HepG2 (cell line): ENCODE measurements at regions not wholly inside any gene's neighbourhood (a gene's known extent, or its start where the extent isn't known, plus 50 kb on each side); places are given as distances from the start of the nearest gene placed in this dataset.

Experiments
- ATAC-seq: fragments of 200-7000 bp; cut with Tn5 transposase; 3 replicates; pipeline ENCODE4 v1.9.1; 2020; ENCODE audit warnings: mild to moderate bottlenecking, moderate library complexity
- BruUV-seq: library from RNA; stranded (reverse); fragments of 400-500 nt; replicated peaks from 2 replicates; lab custom pipeline; 2021; lab: Mats Ljungman, UMichigan
- CTCF ChIA-PET: fragments of 300-600 bp; formaldehyde crosslinking; extraction: SDS; loops from one replicate; lab custom pipeline; 2021; ENCODE audit warnings: low total read pairs, inconsistent platforms, low intra/inter-chr PET ratio; lab: Yijun Ruan, JAX
- POLR2A ChIA-PET: fragments of 350-600 bp; sonication (Branson Sonifier 250); formaldehyde crosslinking; loops from one replicate; lab custom pipeline; 2020; ENCODE audit warnings: antibody characterized with exemption, inconsistent platforms; lab: Yijun Ruan, JAX
- DNase-seq: peaks from one replicate; pipeline ENCODE4 v3.0.0-alpha.2; 2015; ENCODE audit warnings: low spot score
- FAIRE-seq: peaks from 3 replicates; lab custom pipeline; 2011; peaks lifted over from hg19 to GRCh38; lab: Jason Lieb, UNC
- H2AFZ ChIP-seq: one replicate; pipeline ENCODE4 v1.6.1; 2011; ENCODE audit warnings: low read length, inconsistent platforms
- H3K27ac ChIP-seq: fragments of 300-600 bp; 3 replicates; pipeline ENCODE4 v1.8.0; 2011; ENCODE audit warnings: mixed run types, mild to moderate bottlenecking, mixed read lengths, low read length, inconsistent platforms; ENCODE audit not compliant: insufficient read depth; ENCODE audit errors: extremely low read length
- H3K27me3 ChIP-seq, 2 experiments: fragments of 200-600 bp in 1 of 2; 2 replicates in 1 of 2; 3 replicates in 1 of 2; pipeline versions ENCODE4 v1.6.0 to v1.8.0; 2011; ENCODE audit warnings: low read length in 2 of 2, mild to moderate bottlenecking in 2 of 2, moderate library complexity in 2 of 2, inconsistent platforms in 1 of 2; ENCODE audit not compliant: insufficient read depth in 2 of 2, control insufficient read depth in 1 of 2
- H3K36me3 ChIP-seq, 2 experiments: fragments of 200-600 bp in 1 of 2; replicated peaks in 1 of 2; 2 replicates in 1 of 2; 3 replicates in 1 of 2; pipeline versions ENCODE4 v1.5.1 to v1.8.0; 2011; ENCODE audit warnings: low read length in 2 of 2, inconsistent platforms in 1 of 2; ENCODE audit not compliant: insufficient read depth in 2 of 2, control insufficient read depth in 1 of 2
- H3K4me1 ChIP-seq: 2 replicates; pipeline ENCODE4 v1.5.1; 2012; ENCODE audit warnings: low read length, inconsistent platforms; ENCODE audit not compliant: insufficient read depth
- H3K4me2 ChIP-seq: 2 replicates; pipeline ENCODE4 v1.6.0; 2011; ENCODE audit warnings: low read depth, low read length, inconsistent platforms
- H3K4me3 ChIP-seq, 3 experiments: fragments of 200-600 bp in 1 of 3; sonication (generic), shearing (Covaris generic) in 1 of 3; replicated peaks in 1 of 3; 2 replicates each; pipeline ENCODE4 v1.5.1; 2011 to 2016; ENCODE audit warnings: low read length in 3 of 3, inconsistent platforms in 2 of 3, low read depth in 2 of 3, mild to moderate bottlenecking in 2 of 3, control low read depth in 1 of 3, mixed read lengths in 1 of 3; ENCODE audit not compliant: insufficient read depth in 1 of 3
- H3K79me2 ChIP-seq: one replicate; pipeline ENCODE4 v1.6.1; 2011; ENCODE audit warnings: low read length, inconsistent platforms; ENCODE audit not compliant: insufficient read depth
- H3K9ac ChIP-seq: 2 replicates; pipeline ENCODE4 v1.6.0; 2011; ENCODE audit warnings: mild to moderate bottlenecking, low read depth, low read length, inconsistent platforms; ENCODE audit not compliant: insufficient read depth
- H3K9me3 ChIP-seq: 2 replicates; pipeline ENCODE4 v1.5.1; 2012; ENCODE audit warnings: mild to moderate bottlenecking, low read length
- H4K20me1 ChIP-seq: 2 replicates; pipeline ENCODE4 v1.6.0; 2011; ENCODE audit warnings: inconsistent platforms, mild to moderate bottlenecking, low read length, moderate library complexity; ENCODE audit not compliant: insufficient read depth
- ARID2 ChIP-seq: sonication (generic); formaldehyde crosslinking; IDR thresholded peaks from 2 replicates; pipeline ENCODE4 v1.8.1; 2022; ENCODE audit warnings: mild to moderate bottlenecking, missing genetic modification reagents, borderline replicate concordance
- CTCF ChIP-seq: sonication (generic); formaldehyde crosslinking; IDR thresholded peaks from 2 replicates; pipeline ENCODE4 v1.5.0; 2020; ENCODE audit warnings: mild to moderate bottlenecking, missing genetic modification reagents, moderate library complexity
- GABPA ChIP-seq, 2 experiments: IDR thresholded peaks; 2 replicates each; pipeline ENCODE4 v1.6.1; 2011 to 2016; ENCODE audit warnings: low read depth in 2 of 2, low read length in 1 of 2, missing biosample characterization in 1 of 2, missing genetic modification characterization in 1 of 2
- NR0B2 ChIP-seq: sonication (generic); formaldehyde crosslinking; IDR thresholded peaks from 2 replicates; pipeline ENCODE4 v1.4.0; 2020; ENCODE audit warnings: mild to moderate bottlenecking, missing genetic modification reagents
- SRF ChIP-seq: IDR thresholded peaks from 2 replicates; pipeline ENCODE4 v1.6.1; 2011; ENCODE audit warnings: mild to moderate bottlenecking, low read depth, low read length, moderate library complexity
- ZNF281 ChIP-seq: sonication (generic); formaldehyde crosslinking; IDR thresholded peaks from 2 replicates; pipeline ENCODE4 v1.4.0; 2020; ENCODE audit warnings: missing genetic modification reagents, borderline replicate concordance
- ZNF431 ChIP-seq: sonication (generic); formaldehyde crosslinking; IDR thresholded peaks from 2 replicates; pipeline ENCODE4 v1.9.0; 2022; ENCODE audit warnings: missing genetic modification reagents, low read depth, mild to moderate bottlenecking, borderline replicate concordance
- ZNF567 ChIP-seq: sonication (generic); formaldehyde crosslinking; IDR thresholded peaks from 2 replicates; pipeline ENCODE4 v1.8.1; 2023; ENCODE audit warnings: mild to moderate bottlenecking, missing genetic modification reagents, borderline replicate concordance
- WGBS: methylation state at CpG from one replicate; pipeline ENCODE4 v1.1.6; 2017; ENCODE audit warnings: low lambda C conversion rate; 5-methylcytosine and 5-hydroxymethylcytosine counted together
- in situ Hi-C: cut with HindIII; loops from 2 replicates; pipeline ENCODE4 v1.10.0; 2017; ENCODE audit warnings: low pct_unique_long_range_greater_than_20kb; ENCODE audit not compliant: extremely low pct_ligation_motif_present
- intact Hi-C: fragments of 100-400 bp; cut with micrococcal nuclease; formaldehyde crosslinking; loops from one replicate; pipeline ENCODE4 v1.10.0; 2022; ENCODE audit not compliant: unreplicated experiment
- TF ChIP-seq, protein P1 (sequence below), 2 experiments: sonication (generic) in 1 of 2; formaldehyde crosslinking in 1 of 2; IDR thresholded peaks; 2 replicates each; pipeline versions ENCODE4 v1.6.1 to v1.9.0; 2014 to 2022; ENCODE audit warnings: antibody characterized with exemption in 1 of 2, borderline replicate concordance in 1 of 2, inconsistent platforms in 1 of 2, low read depth in 1 of 2, missing genetic modification reagents in 1 of 2
- TF ChIP-seq, protein P2 (sequence below): sonication (generic); formaldehyde crosslinking; IDR thresholded peaks from 2 replicates; pipeline ENCODE4 v1.8.0; 2023; ENCODE audit warnings: mild to moderate bottlenecking, missing genetic modification reagents

- no peak for TF ChIP-seq ZNF281 (CRISPR knock-in tag)
- TF ChIP-seq CTCF (CRISPR knock-in tag) = no peak
- no peak for TF ChIP-seq ZNF431
- TF ChIP-seq SRF = no peak
These were observed 216.1 kb downstream of the KCNJ3 start (continued) for GRCh38 chr2:154914561-154914960.

- 10% methylated on average over 6 of the region's 6 CpGs for WGBS
- ATAC-seq (no peak), DNase-seq (no peak), FAIRE-seq (no peak)
- Histone ChIP-seq H3K27me3 (no peaks in the 10 kb centered on the region), H4K20me1 (no peaks in the 10 kb centered on the region), H3K27ac (no peak overlapping the region), H3K4me2 (no peak overlapping the region), H3K36me3 (no peaks in the 10 kb centered on the region), H3K79me2 (no peaks in the 10 kb centered on the region), H3K4me1 (no peaks in the 10 kb centered on the region), H3K4me3 (no peak overlapping the region), H2AFZ (no peak overlapping the region), H3K9me3 (no peaks in the 10 kb centered on the region), H3K9ac (no peak overlapping the region)
- intact Hi-C loops (no loop called here), in situ Hi-C loops (no loop called here)
- ChIA-PET CTCF (no interaction called here), POLR2A (no interaction called here)
- BruUV-seq = no TSS peak
- TF ChIP-seq ZNF567 (CRISPR knock-in tag) = no peak
- TF ChIP-seq ARID2 (CRISPR knock-in tag) = no peak
- no peak for TF ChIP-seq NR0B2 (CRISPR knock-in tag)
- TF ChIP-seq GABPA (IDR thresholded peaks at IDR 0.05; ENCODE audit: low read depth, low read length) = no peak
- no peak for TF ChIP-seq GABPA (CRISPR knock-in tag; IDR thresholded peaks at IDR 0.05; ENCODE audit: low read depth)
- TF ChIP-seq, protein P1, sequence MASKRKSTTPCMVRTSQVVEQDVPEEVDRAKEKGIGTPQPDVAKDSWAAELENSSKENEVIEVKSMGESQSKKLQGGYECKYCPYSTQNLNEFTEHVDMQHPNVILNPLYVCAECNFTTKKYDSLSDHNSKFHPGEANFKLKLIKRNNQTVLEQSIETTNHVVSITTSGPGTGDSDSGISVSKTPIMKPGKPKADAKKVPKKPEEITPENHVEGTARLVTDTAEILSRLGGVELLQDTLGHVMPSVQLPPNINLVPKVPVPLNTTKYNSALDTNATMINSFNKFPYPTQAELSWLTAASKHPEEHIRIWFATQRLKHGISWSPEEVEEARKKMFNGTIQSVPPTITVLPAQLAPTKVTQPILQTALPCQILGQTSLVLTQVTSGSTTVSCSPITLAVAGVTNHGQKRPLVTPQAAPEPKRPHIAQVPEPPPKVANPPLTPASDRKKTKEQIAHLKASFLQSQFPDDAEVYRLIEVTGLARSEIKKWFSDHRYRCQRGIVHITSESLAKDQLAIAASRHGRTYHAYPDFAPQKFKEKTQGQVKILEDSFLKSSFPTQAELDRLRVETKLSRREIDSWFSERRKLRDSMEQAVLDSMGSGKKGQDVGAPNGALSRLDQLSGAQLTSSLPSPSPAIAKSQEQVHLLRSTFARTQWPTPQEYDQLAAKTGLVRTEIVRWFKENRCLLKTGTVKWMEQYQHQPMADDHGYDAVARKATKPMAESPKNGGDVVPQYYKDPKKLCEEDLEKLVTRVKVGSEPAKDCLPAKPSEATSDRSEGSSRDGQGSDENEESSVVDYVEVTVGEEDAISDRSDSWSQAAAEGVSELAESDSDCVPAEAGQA (IDR thresholded peaks at IDR 0.05; ENCODE audit: low read depth) = no peak
- TF ChIP-seq, protein P1 (CRISPR knock-in tag; IDR thresholded peaks at IDR 0.05; ENCODE audit: borderline replicate concordance) = no peak
- TF ChIP-seq, protein P2, sequence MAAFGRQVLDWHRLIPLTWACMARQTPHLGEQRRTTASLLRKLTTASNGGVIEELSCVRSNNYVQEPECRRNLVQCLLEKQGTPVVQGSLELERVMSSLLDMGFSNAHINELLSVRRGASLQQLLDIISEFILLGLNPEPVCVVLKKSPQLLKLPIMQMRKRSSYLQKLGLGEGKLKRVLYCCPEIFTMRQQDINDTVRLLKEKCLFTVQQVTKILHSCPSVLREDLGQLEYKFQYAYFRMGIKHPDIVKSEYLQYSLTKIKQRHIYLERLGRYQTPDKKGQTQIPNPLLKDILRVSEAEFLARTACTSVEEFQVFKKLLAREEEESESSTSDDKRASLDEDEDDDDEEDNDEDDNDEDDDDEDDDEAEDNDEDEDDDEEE (CRISPR knock-in tag) = no peak
These were observed 213.7 kb downstream of the KCNJ3 start for GRCh38 chr2:154912215-154912614.
